ENCODE measurements at regions not wholly inside any gene's neighbourhood (a gene's known extent, or its start where the extent isn't known, plus 50 kb on each side); places are given as distances from the start of the nearest gene placed in this dataset.

DNA sequence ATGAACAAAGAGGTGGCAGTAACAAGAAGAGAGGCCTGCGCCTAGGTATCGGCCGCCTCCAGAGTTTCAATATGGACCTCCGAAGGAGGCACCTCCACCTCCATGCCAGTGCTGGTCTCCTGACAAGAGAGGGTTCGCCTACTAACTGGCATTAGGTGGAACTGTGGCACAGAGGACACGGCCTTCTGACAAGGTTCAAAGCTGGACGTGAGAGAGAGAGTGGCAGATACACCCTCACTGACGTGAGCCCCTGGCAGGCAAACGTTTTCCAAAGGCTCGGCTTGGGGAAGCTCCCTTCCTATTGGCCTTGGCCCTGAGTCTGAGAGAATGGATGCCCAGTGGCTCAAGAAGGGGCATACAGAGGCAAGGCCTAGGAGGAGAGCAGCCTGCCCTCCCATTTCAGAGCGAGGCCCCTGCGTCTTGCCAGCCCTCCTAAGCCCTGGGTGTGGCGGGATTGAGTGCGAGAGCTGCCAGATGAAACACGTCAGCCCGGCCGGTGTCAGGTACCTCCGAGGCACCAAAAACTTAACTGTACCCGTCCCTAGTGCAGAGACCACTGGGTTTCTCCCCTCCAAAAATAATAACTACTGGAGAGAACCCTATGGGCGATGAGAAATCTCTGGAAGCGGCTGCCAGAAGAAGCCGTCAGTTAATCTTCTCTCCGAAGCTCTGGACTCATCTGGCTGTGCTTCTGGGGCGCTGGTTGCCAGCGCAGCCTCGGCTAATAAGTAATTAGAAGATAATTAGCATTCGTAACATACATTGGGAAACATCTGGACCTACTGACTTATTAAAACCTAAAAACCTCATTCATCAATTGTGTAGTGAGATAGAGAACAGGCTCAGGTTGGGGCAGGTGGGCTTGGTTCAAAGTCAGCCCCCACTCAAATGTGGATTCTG is 283.6 kb downstream of the NPHP4 start:
- intact Hi-C loops (cut with DNase I) = no loop called here
- peak in 2 of 42 donors; percentile 13 to 19 for DNase-seq

DNA sequence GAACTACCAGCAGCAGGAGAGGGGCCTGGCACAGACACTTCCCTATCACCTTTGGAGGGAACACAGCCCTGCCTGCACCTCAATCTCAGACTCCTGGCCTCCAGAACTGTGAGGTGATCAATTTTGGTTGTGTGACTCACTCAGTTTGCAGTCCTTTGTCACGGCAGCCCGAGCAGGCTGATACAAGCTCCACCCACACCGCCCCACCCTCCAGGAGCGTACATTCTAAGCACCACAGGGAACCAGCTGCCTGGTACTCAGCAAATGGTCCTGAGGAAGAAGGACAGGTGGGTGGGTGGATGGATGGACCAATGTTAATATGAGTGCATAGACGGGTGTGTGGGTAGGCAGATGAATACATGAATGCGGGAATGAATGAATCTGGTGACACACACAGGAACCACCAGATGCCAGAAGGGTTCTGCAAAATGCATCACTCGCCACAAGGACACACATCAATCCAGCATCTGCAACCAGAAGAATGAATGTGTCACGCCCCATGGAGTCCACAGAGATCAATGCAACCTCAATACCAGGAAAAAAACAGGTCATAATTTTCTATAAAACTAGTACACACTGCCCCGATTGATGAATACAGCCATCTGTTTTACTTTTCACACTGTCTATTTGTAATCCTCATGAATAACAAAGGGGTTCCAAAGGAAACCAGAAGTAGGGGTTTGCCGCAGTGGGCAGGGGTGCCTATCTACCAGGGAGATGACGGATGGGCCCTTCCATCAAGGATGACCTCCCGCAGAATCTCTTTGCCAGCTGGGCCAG is 284.5 kb downstream of the NPHP4 start:
- peak in 38 of 42 donors; percentile 11 to 90 (median 61) for DNase-seq

DNA sequence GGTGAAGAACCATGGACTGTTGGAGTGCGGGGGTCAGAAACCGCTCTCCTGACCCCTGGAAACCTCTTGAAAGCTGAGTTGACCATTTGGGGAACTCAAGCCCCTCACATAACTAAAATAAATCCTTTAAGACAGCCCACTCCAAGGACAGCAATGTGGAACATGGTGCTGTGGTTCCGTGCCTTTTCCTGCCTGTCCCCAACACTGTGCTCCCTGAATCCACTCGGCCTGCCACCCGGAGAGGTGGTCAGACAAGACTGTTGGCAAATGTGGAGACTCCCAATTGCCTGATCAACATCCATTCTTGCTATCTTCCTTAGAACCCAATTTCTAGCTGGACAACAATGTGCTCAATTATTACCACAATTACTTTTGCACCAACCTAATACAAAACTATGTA is 286.0 kb downstream of the NPHP4 start:
- intact Hi-C loops (cut with DNase I) = no loop called here
- DNase-seq = no peak

More for the DNA sequence above, 284.5 kb downstream of the NPHP4 start:
- intact Hi-C loops (cut with DNase I) = no loop called here

DNA sequence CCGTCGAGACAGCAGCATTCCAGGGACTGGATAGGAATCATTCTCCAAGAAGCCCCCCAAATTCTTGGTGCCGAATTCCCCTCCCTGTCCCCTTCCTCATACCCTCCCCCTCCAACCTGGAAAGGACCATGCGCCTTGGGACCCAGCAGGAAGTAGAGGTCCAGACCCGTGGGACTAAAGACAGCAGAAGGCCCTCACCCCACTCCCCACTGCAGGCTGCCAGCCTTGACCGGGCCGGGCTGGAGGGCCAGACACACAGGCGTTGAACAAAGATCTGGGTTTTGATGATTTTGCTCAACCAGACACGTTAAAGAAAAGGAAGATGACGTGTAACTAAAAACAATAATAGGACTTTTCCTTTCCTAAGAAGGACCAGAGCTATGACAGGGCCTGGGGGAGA is 286.5 kb downstream of the NPHP4 start:
- DNase-seq = no peak
- intact Hi-C loops (cut with DNase I) = no loop called here

DNA sequence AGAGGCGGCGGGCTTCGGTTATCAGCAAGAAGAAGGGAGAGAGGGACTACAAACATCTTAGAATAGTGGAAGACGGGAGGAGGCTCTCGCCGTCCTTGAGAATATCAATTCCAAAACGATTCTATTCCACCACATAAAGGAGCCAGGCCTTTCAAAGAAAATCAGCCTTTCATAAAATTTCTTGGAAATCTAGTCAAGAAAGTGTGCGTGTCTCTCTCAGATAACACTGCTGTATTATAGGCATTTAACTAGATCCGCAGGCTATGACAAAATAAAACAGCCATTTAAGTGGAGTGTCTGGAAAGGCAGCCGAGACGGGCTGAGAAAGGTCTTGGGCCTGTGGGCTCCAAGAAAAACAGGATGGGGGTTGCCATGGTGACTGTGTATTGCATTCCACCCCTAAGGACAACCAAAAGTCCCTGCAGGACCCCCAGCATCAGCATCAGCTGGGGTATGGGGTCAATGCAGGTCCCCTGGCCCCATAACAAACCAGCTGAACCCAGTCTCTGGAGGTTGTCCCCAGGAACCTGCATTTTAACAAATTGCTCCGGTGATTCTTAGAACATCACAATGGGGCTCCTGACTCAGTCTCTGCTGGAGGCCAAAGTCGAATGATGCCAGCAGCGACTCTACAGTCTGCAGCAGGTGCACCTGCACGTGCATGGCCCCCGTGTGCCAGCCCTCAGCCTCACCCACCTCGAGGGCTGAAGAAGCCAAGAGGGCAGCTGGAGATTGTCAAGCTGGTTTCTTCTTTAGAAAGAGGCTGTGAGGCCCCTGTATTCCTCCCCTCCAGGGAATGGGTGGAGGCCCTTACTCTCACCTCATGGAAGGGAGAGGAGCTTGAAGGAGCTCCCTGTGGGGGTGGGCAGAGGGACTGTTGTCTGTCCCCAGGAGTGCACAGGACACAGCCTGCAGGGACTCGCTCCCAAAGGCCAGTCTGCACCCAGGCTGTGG is 287.4 kb downstream of the NPHP4 start:
- intact Hi-C loops (cut with DNase I) = no loop called here
- DNase-seq = peak in 1 of 42 donors; percentile 21

DNA sequence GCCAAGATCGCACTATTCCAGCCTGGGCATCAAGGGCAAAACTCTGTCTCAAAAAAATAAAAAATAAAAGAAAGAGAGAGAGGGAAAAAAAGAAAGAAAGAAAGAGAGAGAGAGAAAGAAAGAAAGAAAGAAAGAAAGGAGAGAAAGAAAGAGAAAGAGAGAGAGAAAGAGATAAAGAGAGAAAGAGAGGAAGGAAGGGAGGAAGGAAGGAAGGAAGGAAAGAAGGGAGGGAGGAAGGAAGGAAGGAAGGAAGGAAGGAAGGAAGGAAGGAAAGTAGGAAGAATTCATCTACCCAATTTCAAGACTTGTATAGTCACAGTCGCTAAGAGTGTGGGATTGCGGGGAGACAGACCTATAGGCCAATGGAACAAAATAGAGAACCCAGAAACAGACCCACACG is 290.6 kb downstream of the NPHP4 start:
- intact Hi-C loops (cut with DNase I) = no loop called here
- no peak for DNase-seq

DNA sequence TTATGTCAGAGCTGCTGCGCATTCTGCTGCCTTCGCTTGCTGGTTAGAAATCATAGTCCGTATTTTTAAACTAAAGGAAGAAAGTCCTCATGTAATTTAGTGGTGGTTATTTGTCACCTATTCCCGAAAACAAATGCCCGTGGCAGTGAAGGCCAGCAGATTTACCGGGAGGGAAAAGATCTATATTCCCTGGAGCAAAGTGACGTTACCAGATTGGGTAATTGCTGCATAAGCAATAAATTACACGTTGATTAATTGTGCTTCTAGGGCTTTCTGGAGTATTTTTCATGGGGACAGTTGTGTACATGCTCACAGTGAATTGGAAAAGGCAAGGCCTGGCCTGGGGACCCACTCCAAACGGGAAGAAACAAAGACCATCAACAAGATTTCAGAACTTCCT is 298.7 kb downstream of the NPHP4 start:
- intact Hi-C loops (cut with DNase I) = no loop called here
- DNase-seq = no peak

DNA sequence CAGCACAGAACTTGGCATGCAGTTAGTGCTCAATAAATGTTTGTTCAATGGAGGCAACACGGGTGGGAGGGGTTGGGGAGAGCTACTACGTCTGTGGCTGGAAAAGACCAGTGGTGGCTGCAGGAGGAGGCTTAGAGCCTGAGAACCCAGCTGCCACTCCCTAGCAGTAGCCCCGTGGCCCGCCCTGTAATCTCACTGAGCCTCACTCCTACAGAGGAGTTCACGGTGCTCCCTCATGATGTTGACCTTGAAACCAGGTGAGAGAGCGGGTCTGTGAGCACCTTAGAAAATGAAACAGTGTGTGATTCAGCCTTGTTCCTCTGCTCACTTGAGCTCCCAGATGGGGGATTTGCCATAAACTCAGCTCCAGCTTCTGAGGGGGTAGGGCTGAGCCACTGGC is 299.6 kb downstream of the NPHP4 start:
- peak in 1 of 42 donors; percentile 17 for DNase-seq
- intact Hi-C loops (cut with DNase I) = no loop called here

DNA sequence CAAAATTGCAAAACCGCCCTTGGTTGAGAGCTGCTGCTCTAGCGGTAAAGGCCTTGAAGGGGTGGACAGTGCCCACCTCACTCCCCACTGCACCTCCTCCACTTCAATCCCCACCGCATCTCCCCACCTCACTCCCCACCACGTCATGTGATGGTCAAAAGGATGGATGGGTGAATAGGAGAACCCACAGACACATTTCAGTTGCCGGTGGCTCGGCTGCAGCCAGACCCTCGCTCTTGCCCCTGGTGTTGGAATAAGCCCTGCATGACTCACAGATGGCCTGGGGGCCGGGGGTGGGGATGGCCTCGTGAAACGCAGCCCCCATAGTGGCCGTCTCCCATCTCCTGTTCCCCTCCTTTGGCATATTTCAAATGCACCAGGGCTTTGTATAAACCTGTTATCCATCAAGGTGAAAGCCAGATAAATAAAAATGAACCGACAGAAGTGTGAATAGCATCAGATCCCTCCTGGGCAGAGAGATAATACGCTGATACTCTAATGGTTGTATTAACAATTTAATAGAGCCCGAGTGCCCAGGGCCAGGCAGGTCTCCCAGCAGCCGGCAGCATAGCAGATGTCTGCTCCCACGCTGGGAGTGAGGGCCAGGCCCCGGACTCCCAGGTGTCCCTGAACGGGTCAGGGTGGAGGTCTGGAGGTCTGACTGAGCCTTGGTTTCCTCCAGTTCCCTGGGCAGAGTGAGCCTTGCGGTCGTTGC is 300.3 kb downstream of the NPHP4 start:
- intact Hi-C loops (cut with DNase I) = no loop called here
- peak in 1 of 42 donors; percentile 9 for DNase-seq

DNA sequence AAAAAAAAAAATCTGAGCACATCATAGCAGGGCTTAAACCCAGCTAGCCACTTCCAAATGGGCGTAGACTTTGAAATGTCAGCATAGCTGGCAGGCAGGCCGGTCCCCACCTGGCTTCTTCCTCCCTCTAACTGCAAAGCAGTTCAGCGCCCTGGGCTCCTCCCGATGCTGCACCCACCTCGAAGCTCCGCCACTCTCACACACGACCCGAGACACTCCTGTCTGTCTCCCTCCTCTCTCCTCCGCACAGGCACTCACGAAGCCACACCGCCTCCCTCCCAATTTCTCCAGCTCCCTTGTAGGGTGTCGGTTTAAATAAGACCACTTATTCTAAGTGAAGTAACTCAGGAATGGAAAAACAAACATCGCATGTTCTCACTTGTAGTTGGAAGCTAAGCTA is 301.3 kb downstream of the NPHP4 start:
- DNase-seq = peak in 27 of 42 donors; percentile 19 to 69 (median 44)
- intact Hi-C loops (cut with DNase I) = no loop called here

DNA sequence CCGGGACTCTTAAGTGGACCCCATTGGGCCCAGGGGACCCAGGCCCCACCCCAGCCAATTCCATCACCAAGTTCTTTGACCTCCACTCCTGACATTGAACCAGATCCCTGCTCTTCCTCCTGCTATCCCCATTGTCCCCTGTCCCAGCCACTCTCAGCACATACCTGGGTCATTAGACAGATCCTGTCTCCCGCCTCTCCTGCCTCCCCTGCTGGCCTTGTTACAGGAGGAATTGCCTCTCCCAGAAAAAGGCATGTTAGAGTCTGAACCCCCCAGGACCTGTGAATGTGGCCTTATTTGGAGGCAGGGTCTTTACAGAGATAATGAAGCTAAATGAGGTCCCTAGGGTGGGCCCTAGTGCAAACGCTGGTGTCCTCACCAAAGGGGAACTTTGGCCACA is 301.9 kb downstream of the NPHP4 start:
- intact Hi-C loops (cut with DNase I) = no loop called here
- DNase-seq = peak in 2 of 42 donors; percentile 10 to 15

DNA sequence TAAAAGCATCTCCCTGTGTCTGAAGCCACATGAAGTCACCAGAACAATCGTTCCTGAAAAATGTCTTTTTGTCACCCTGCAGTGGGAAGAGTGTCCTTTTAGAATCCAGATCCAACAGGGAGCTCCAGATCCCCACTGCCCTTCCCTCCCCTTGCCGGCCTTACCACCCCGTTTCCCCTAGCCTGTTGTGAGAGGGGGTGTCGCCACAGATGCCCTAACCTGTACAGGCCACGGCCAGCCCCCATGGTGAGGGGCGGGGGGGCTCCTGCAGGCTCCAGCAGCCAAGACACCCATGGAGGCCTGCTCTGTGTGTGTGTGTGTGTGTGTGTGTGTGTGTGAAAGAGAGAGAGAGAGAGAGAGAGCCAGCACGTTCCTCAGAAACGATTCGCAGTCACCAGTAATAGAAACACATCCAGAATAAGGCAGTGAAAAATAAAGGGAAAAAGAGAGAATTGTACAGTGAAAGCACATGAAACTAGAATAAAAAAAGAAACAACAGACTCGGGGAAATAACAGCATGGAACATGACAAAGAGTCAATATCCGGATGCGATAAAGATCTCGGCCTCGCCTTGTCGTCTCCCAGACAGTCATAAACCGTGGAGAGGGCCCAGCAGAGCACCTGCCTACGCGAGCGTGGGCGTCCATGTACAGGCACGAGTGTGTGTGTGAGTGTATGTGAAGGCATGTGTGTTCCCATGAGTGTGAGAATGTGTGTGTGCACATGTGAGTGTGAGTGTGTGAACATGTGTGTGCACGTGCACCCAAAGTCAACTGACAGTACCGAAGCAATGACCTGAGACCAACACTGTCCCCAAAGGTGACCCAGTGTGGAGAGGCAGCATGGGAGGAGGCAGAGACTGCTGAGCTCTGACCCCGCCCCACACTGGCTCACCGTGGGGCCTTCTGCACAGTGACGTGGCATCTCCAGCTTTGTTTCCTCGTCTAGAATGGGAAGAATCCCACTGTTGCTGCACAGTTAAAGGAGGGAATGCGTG is 303.8 kb downstream of the NPHP4 start:
- peak in 4 of 42 donors; percentile 2 to 25 (median 14) for DNase-seq
- intact Hi-C loops (cut with DNase I) = no loop called here

DNA sequence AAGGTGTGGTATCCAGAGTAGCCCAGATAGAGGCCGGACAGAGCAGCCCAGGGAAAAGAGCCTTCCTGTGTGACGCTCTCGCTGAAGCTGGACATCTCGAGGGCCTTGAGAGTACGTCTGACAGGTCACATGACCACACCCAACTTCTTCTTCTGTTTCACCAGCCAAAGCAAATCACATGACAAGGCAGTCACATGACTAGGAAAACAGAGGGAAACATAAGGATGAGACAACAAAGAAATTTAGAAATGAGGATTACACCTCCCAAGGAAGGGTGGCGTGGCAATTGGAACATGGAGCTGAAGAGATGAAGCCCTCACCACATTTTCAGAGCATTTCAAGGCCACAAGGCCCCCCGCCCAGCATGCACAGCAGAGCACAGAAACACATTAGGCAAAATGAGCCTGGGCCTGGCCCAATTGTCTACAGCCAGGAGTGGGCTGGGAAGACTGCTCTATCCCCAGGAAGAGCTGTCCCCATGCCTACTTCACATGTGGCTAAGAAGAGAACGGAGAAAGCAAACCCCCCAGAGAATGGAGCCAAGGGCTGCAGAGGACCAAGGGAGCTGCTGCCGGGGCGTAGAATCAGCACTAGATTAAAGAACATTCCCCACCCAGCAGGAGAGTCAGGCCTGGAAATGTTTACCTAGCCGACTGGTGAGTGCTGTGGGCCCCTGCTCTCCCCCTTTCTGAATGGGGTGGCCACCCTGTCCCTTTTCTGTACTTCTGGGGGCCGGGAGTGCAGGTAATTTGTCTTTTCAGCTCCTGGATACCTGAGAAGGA is 305.1 kb downstream of the NPHP4 start:
- intact Hi-C loops (cut with DNase I) = no loop called here
- DNase-seq = peak in 3 of 42 donors; percentile 10 to 24 (median 16)

DNA sequence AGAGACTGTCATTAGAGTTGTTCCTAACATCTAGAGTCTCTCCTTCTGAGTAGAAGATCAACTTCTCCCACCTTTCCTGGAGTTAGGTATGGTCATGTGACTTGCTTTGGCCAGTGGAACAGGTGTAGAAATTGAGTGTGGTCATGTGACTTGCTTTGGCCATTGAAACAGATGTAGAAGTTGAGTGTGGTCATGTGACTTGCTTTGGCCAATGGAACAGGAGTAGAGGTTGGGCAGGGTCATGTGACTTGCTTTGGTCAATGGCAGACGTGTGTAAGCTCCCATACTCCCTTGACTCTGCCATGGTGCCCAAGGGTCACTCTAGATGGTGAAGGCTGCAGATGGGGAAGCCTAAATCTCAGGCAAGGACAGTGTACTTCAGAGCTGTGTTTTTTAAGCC is 306.0 kb downstream of the NPHP4 start:
- intact Hi-C loops (cut with DNase I) = no loop called here
- peak in 1 of 42 donors; percentile 1 for DNase-seq

DNA sequence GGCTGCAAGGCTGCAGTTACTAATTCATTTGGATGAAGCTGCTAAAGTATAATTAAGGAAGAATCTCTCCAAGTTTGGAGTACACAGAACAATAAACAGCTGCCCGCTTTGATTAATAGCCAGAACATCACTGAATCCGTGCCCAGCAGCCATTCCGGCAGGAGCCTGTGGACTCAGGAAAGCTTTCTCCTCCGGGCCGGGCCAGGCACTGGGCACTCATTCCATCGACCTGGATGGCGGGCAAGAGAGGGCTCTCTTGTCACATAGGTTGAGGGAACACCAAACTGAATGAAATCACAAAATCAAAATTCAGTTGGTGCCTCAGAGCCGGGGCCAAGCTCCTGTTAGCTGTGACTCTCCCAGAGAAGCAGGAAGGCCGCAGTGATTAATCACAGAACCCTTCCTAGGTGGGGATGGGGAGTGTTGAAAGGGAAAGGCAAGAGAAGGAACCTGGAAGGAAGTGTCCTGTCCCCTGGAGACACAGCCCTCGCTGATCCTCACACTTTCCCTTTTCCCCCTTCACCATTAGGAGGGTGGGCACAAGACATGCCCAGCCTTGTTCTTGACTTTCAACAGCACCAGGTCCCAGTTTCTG is 306.7 kb downstream of the NPHP4 start:
- DNase-seq = peak in 4 of 42 donors; percentile 7 to 35 (median 28)
- intact Hi-C loops (cut with DNase I) = no loop called here

DNA sequence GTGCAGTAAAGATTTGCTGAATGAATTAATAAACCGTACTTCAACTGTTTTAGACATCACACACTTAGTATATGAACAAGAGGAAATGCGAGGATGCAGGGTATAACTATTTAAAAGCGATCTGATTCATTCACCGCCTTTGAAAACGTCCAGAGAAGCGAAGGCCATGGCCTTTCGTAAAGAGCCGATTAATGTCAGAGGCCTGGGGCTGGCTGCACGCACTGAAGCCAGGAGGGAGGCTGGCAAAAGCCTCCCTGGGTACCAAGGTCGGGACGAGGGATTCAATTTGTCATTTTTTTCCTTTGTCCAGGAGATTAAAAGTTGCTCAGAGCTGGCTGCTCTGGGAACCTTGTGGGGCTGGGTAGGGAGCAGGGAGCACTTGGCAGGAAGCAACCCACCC is 307.4 kb downstream of the NPHP4 start:
- DNase-seq = peak in 2 of 42 donors; percentile 1 to 4

More for the DNA sequence above, 307.4 kb downstream of the NPHP4 start:
- intact Hi-C loops (cut with DNase I) = no loop called here
